ENCODE measurements at regions not wholly inside any gene's neighbourhood (a gene's known extent, or its start where the extent isn't known, plus 50 kb on each side); places are given as distances from the start of the nearest gene placed in this dataset.
"Not testable (repeated sequence)": the region's sequence is repeated elsewhere in the genome, so short reads cannot be mapped to it uniquely, and the experiment has no call there.

GRCh38 chrX:38484607-38485498 is 76.5 kb upstream of the TSPAN7 start:
- Histone ChIP-seq H3K36me3 (ENCODE audit: control insufficient read depth, insufficient read depth, low read length) (no peaks in the 10 kb centered on the region), H3K4me3 (ENCODE audit: low read length) (no peak overlapping the region), H3K4me1 (ENCODE audit: control insufficient read depth, insufficient read depth, low read length) (no peaks in the 10 kb centered on the region), H3K27me3 (ENCODE audit: control insufficient read depth, insufficient read depth, low read length, poor library complexity, severe bottlenecking) (no peaks in the 10 kb centered on the region), H3K9ac (ENCODE audit: extremely low read depth, low read length, poor library complexity, severe bottlenecking) (no peak overlapping the region), H3K9me3 (ENCODE audit: control insufficient read depth, low read length) (no peaks in the 10 kb centered on the region), H3K27ac (ENCODE audit: low read depth, low read length) (no peak overlapping the region)
- Mint-ChIP-seq H3K9me3 (peaks cover 51% of the 10 kb centered on the region), H3K36me3 (ENCODE audit: low read depth) (no peaks in the 10 kb centered on the region), H3K4me1 (no peaks in the 10 kb centered on the region), H3K27ac (no peak overlapping the region), H3K27me3 (ENCODE audit: insufficient read depth) (peaks cover 2% of the 10 kb centered on the region), H3K4me3 (no peak overlapping the region)
- DNase-seq: no peak
- no peak for TF ChIP-seq CTCF (conservative IDR thresholded peaks at IDR 0.05)
- WGBS, 2 experiments (ENCODE audit: insufficient coverage in 1 of 2, insufficient read length in 1 of 2): 93 to 98% methylated on average over 6 to 24 of the region's 27 CpGs

- H3K9ac ChIP-seq (ENCODE audit: extremely low read depth, low read length, poor library complexity, severe bottlenecking): no peak overlapping the region
- no peak for DNase-seq
- no peaks in the 10 kb centered on the region for H3K36me3 Mint-ChIP-seq (ENCODE audit: low read depth)
- H3K27ac ChIP-seq (ENCODE audit: low read depth, low read length): no peak overlapping the region
- H3K36me3 ChIP-seq (ENCODE audit: control insufficient read depth, insufficient read depth, low read length): no peaks in the 10 kb centered on the region
- no peak overlapping the region for H3K4me3 Mint-ChIP-seq
- WGBS, 2 experiments (ENCODE audit: insufficient coverage in 1 of 2, insufficient read length in 1 of 2): 94% methylated on average over 3 of the region's 3 CpGs; no CpG with 5 or more reads in 1 of the 2 experiments
- no peaks in the 10 kb centered on the region for H3K4me1 Mint-ChIP-seq
- no peak overlapping the region for H3K27ac Mint-ChIP-seq
- peaks cover 35% of the 10 kb centered on the region for H3K9me3 Mint-ChIP-seq
- H3K4me1 ChIP-seq (ENCODE audit: control insufficient read depth, insufficient read depth, low read length): no peaks in the 10 kb centered on the region
- H3K4me3 ChIP-seq (ENCODE audit: low read length): no peak overlapping the region
- H3K27me3 ChIP-seq (ENCODE audit: control insufficient read depth, insufficient read depth, low read length, poor library complexity, severe bottlenecking): no peaks in the 10 kb centered on the region
- no peaks in the 10 kb centered on the region for H3K27me3 Mint-ChIP-seq (ENCODE audit: insufficient read depth)
- H3K9me3 ChIP-seq (ENCODE audit: control insufficient read depth, low read length): no peaks in the 10 kb centered on the region
- no peak for TF ChIP-seq CTCF (conservative IDR thresholded peaks at IDR 0.05)
Measured at GRCh38 chrX:38489341-38489740, 72.0 kb upstream of the TSPAN7 start.

- Mint-ChIP-seq H3K9me3 (peaks cover 36% of the 10 kb centered on the region), H3K27me3 (ENCODE audit: insufficient read depth) (no peaks in the 10 kb centered on the region), H3K4me3 (no peak overlapping the region), H3K27ac (no peak overlapping the region), H3K36me3 (ENCODE audit: low read depth) (no peaks in the 10 kb centered on the region), H3K4me1 (no peaks in the 10 kb centered on the region)
- Histone ChIP-seq H3K36me3 (ENCODE audit: control insufficient read depth, insufficient read depth, low read length) (no peaks in the 10 kb centered on the region), H3K9ac (ENCODE audit: extremely low read depth, low read length, poor library complexity, severe bottlenecking) (no peak overlapping the region), H3K27me3 (ENCODE audit: control insufficient read depth, insufficient read depth, low read length, poor library complexity, severe bottlenecking) (no peaks in the 10 kb centered on the region), H3K4me3 (ENCODE audit: low read length) (no peak overlapping the region), H3K9me3 (ENCODE audit: control insufficient read depth, low read length) (no peaks in the 10 kb centered on the region), H3K4me1 (ENCODE audit: control insufficient read depth, insufficient read depth, low read length) (no peaks in the 10 kb centered on the region), H3K27ac (ENCODE audit: low read depth, low read length) (no peak overlapping the region)
- TF ChIP-seq CTCF (conservative IDR thresholded peaks at IDR 0.05): no peak
- WGBS, 2 experiments (ENCODE audit: insufficient coverage in 1 of 2, insufficient read length in 1 of 2): 87% methylated on average over 3 of the region's 3 CpGs; no CpG with 5 or more reads in 1 of the 2 experiments
- no peak for DNase-seq
Measured at GRCh38 chrX:38494239-38494823, 67.0 kb upstream of the TSPAN7 start.

GRCh38 chrX:38499658-38500057 is 61.7 kb upstream of the TSPAN7 start:
- 100% methylated on average over 3 of the region's 3 CpGs; no CpG with 5 or more reads in 1 of the 2 experiments for WGBS, 2 experiments (ENCODE audit: insufficient coverage in 1 of 2, insufficient read length in 1 of 2)
- H3K4me1 ChIP-seq (ENCODE audit: control insufficient read depth, insufficient read depth, low read length); H3K27ac Mint-ChIP-seq; H3K27ac ChIP-seq (ENCODE audit: low read depth, low read length); H3K36me3 Mint-ChIP-seq (ENCODE audit: low read depth); H3K4me3 Mint-ChIP-seq; DNase-seq; H3K36me3 ChIP-seq (ENCODE audit: control insufficient read depth, insufficient read depth, low read length); H3K27me3 Mint-ChIP-seq (ENCODE audit: insufficient read depth); H3K4me3 ChIP-seq (ENCODE audit: low read length); H3K9me3 ChIP-seq (ENCODE audit: control insufficient read depth, low read length); H3K27me3 ChIP-seq (ENCODE audit: control insufficient read depth, insufficient read depth, low read length, poor library complexity, severe bottlenecking); H3K9ac ChIP-seq (ENCODE audit: extremely low read depth, low read length, poor library complexity, severe bottlenecking); H3K4me1 Mint-ChIP-seq: not testable (repeated sequence)
- peaks cover 38% of the 10 kb centered on the region for H3K9me3 Mint-ChIP-seq
